Panc1 (cell line): ENCODE measurements at regions not wholly inside any gene's neighbourhood (a gene's known extent, or its start where the extent isn't known, plus 50 kb on each side); places are given as distances from the start of the nearest gene placed in this dataset.

ENCODE experiments used
- POLR2AphosphoS5 ChIP-seq: IDR thresholded peaks from 2 replicates; pipeline ENCODE4 v1.6.1; 2012; ENCODE audit warnings: mild to moderate bottlenecking, low read depth, low read length, moderate library complexity
- SIN3A ChIP-seq: IDR thresholded peaks from 2 replicates; pipeline ENCODE4 v1.6.1; 2012; ENCODE audit warnings: low read depth, mild to moderate bottlenecking, low read length, moderate library complexity, borderline replicate concordance; ENCODE audit not compliant: insufficient read depth
- TCF7L2 ChIP-seq: IDR thresholded peaks from 2 replicates; pipeline ENCODE4 v1.6.1; 2011; ENCODE audit warnings: mild to moderate bottlenecking, low read depth, low read length, inconsistent platforms
- TF ChIP-seq, protein P1 (sequence below): fragments of 450-650 bp; IDR thresholded peaks from 2 replicates; pipeline ENCODE4 v1.5.1; 2017; ENCODE audit warnings: mild to moderate bottlenecking
- TF ChIP-seq, protein P2 (sequence below), 2 experiments: IDR thresholded peaks; 2 replicates each; pipeline ENCODE4 v1.6.1; 2011 to 2012; ENCODE audit warnings: low read depth in 2 of 2, control low read depth in 1 of 2, low read length in 1 of 2, mild to moderate bottlenecking in 1 of 2, moderate library complexity in 1 of 2; ENCODE audit not compliant: insufficient read depth in 1 of 2

DNA sequence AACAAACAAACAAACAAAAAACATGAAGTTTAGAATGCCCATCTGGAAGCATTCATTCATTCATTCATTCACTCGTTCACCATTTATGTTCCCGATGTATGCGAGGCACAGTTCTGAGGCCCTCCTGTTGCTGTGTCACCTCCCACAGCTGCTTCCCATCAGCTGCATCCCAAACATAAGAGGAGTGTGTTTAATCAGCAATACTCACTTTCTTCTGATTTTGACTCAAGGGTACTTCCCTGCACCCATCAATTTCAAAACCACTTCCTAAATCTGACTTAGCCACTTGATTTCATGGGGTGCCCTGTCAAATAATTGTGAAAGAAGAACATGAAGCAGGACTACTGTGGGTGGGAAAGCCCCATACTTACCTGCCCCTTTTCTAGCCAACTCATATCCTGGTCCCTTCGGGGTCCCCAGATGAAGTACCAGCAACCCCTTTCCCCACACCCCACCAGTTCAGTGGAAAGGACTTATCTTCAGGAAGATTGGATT, 128.0 kb upstream of the IL12B start:
- TF ChIP-seq, protein P1, sequence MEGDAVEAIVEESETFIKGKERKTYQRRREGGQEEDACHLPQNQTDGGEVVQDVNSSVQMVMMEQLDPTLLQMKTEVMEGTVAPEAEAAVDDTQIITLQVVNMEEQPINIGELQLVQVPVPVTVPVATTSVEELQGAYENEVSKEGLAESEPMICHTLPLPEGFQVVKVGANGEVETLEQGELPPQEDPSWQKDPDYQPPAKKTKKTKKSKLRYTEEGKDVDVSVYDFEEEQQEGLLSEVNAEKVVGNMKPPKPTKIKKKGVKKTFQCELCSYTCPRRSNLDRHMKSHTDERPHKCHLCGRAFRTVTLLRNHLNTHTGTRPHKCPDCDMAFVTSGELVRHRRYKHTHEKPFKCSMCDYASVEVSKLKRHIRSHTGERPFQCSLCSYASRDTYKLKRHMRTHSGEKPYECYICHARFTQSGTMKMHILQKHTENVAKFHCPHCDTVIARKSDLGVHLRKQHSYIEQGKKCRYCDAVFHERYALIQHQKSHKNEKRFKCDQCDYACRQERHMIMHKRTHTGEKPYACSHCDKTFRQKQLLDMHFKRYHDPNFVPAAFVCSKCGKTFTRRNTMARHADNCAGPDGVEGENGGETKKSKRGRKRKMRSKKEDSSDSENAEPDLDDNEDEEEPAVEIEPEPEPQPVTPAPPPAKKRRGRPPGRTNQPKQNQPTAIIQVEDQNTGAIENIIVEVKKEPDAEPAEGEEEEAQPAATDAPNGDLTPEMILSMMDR: no peak
- TF ChIP-seq POLR2AphosphoS5: no peak
- TF ChIP-seq TCF7L2: no peak
- no peak for TF ChIP-seq SIN3A
- TF ChIP-seq, protein P2, sequence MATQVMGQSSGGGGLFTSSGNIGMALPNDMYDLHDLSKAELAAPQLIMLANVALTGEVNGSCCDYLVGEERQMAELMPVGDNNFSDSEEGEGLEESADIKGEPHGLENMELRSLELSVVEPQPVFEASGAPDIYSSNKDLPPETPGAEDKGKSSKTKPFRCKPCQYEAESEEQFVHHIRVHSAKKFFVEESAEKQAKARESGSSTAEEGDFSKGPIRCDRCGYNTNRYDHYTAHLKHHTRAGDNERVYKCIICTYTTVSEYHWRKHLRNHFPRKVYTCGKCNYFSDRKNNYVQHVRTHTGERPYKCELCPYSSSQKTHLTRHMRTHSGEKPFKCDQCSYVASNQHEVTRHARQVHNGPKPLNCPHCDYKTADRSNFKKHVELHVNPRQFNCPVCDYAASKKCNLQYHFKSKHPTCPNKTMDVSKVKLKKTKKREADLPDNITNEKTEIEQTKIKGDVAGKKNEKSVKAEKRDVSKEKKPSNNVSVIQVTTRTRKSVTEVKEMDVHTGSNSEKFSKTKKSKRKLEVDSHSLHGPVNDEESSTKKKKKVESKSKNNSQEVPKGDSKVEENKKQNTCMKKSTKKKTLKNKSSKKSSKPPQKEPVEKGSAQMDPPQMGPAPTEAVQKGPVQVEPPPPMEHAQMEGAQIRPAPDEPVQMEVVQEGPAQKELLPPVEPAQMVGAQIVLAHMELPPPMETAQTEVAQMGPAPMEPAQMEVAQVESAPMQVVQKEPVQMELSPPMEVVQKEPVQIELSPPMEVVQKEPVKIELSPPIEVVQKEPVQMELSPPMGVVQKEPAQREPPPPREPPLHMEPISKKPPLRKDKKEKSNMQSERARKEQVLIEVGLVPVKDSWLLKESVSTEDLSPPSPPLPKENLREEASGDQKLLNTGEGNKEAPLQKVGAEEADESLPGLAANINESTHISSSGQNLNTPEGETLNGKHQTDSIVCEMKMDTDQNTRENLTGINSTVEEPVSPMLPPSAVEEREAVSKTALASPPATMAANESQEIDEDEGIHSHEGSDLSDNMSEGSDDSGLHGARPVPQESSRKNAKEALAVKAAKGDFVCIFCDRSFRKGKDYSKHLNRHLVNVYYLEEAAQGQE (IDR thresholded peaks at IDR 0.05; ENCODE audit: insufficient read depth in 1 of 2, low read depth in 2 of 2, low read length in 1 of 2): no peak
